ENCODE measurements at regions not wholly inside any gene's neighbourhood (a gene's known extent, or its start where the extent isn't known, plus 50 kb on each side); places are given as distances from the start of the nearest gene placed in this dataset.

DNA sequence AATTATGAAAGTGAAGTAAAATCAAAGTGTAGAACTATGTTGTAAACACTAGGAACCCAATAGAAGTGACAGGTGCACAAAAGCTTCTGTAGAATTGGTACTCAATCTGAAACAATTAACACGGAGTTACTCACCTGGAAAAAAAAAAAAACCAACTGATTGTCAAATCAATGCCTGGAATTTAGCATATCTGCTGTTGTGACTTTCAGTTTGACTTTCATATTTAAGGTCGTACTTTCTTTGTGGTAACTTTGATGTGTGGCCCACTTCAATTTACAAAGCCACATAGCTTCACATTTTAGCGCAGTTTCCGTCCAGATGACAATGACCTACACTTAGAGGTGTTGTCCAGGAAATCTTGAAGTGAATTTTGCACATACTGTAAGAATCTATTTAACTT is 1124.9 kb downstream of the STIM2 start:
- DNase-seq: no peak
- Histone ChIP-seq H3K27ac (replicated peaks) (no peak overlapping the region), H3K36me3 (no peaks in the 10 kb centered on the region), H3K27me3 (ENCODE audit: low read depth) (no peaks in the 10 kb centered on the region), H3K4me3 (no peak overlapping the region), H3K4me1 (no peaks in the 10 kb centered on the region), H3K9me3 (replicated peaks) (no peaks in the 10 kb centered on the region)
- intact Hi-C loops (cut with micrococcal nuclease): no loop called here
- no peak for TF ChIP-seq CTCF (IDR thresholded peaks at IDR 0.05; ENCODE audit: borderline replicate concordance)

GRCh38 chr4:27986476-27986875 is 1125.8 kb downstream of the STIM2 start:
- intact Hi-C loops (cut with micrococcal nuclease): no loop called here
- H3K27ac ChIP-seq (replicated peaks): no peak overlapping the region

GRCh38 chr4:28001698-28002097 is 1141.1 kb downstream of the STIM2 start:
- H3K4me1 ChIP-seq: no peaks in the 10 kb centered on the region
- intact Hi-C loops (cut with micrococcal nuclease): no loop called here

More at GRCh38 chr4:27986476-27986875, 1125.8 kb downstream of the STIM2 start:
- no peak overlapping the region for H3K4me3 ChIP-seq
- DNase-seq: no peak
- no peak for TF ChIP-seq CTCF (IDR thresholded peaks at IDR 0.05; ENCODE audit: borderline replicate concordance)
- no peaks in the 10 kb centered on the region for H3K4me1 ChIP-seq
- H3K27me3 ChIP-seq (ENCODE audit: low read depth): no peaks in the 10 kb centered on the region
- H3K9me3 ChIP-seq (replicated peaks): no peaks in the 10 kb centered on the region
- no peaks in the 10 kb centered on the region for H3K36me3 ChIP-seq

GRCh38 chr4:28004520-28004919 is 1143.9 kb downstream of the STIM2 start:
- no peak for TF ChIP-seq CTCF (IDR thresholded peaks at IDR 0.05; ENCODE audit: borderline replicate concordance)
- H3K36me3 ChIP-seq: no peaks in the 10 kb centered on the region
- intact Hi-C loops (cut with micrococcal nuclease): no loop called here
- no peak overlapping the region for H3K4me3 ChIP-seq
- DNase-seq: no peak
- no peaks in the 10 kb centered on the region for H3K4me1 ChIP-seq
- no peak overlapping the region for H3K27ac ChIP-seq (replicated peaks)
- H3K27me3 ChIP-seq (ENCODE audit: low read depth): no peaks in the 10 kb centered on the region
- no peaks in the 10 kb centered on the region for H3K9me3 ChIP-seq (replicated peaks)

More at GRCh38 chr4:28001698-28002097, 1141.1 kb downstream of the STIM2 start:
- no peaks in the 10 kb centered on the region for H3K9me3 ChIP-seq (replicated peaks)
- TF ChIP-seq CTCF (IDR thresholded peaks at IDR 0.05; ENCODE audit: borderline replicate concordance): no peak
- no peak for DNase-seq
- H3K36me3 ChIP-seq: no peaks in the 10 kb centered on the region
- H3K4me3 ChIP-seq: no peak overlapping the region
- no peak overlapping the region for H3K27ac ChIP-seq (replicated peaks)
- H3K27me3 ChIP-seq (ENCODE audit: low read depth): no peaks in the 10 kb centered on the region

GRCh38 chr4:28006021-28006420 is 1145.4 kb downstream of the STIM2 start:
- no peak for DNase-seq
- no peaks in the 10 kb centered on the region for H3K36me3 ChIP-seq
- intact Hi-C loops (cut with micrococcal nuclease): no loop called here
- TF ChIP-seq CTCF (IDR thresholded peaks at IDR 0.05; ENCODE audit: borderline replicate concordance): no peak
- no peak overlapping the region for H3K27ac ChIP-seq (replicated peaks)
- H3K4me3 ChIP-seq: no peak overlapping the region
- no peaks in the 10 kb centered on the region for H3K9me3 ChIP-seq (replicated peaks)
- H3K27me3 ChIP-seq (ENCODE audit: low read depth): no peaks in the 10 kb centered on the region
- H3K4me1 ChIP-seq: no peaks in the 10 kb centered on the region

DNA sequence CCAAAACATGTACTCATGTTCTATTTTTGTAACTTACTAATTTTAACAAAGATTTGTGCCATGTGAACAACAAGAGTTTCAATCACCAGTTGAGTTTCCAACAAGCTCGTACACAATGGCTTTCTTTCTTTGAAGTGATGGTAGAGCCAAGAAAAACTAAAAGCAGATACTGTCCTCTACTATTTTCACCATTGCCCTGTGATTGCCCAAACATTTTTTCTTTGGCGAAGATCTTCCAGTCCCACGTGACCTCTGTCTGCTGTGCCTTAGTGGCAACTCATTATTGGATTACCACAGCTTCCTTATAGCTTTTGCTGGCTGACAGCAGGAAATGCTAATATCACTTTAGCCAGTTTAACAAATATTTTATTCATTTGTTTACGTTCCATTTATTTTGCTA is 1147.1 kb downstream of the STIM2 start:
- no peaks in the 10 kb centered on the region for H3K36me3 ChIP-seq
- no peaks in the 10 kb centered on the region for H3K4me1 ChIP-seq
- H3K27ac ChIP-seq (replicated peaks): no peak overlapping the region
- no peak overlapping the region for H3K4me3 ChIP-seq
- H3K27me3 ChIP-seq (ENCODE audit: low read depth): no peaks in the 10 kb centered on the region
- TF ChIP-seq CTCF (IDR thresholded peaks at IDR 0.05; ENCODE audit: borderline replicate concordance): no peak
- H3K9me3 ChIP-seq (replicated peaks): no peaks in the 10 kb centered on the region
- intact Hi-C loops (cut with micrococcal nuclease): no loop called here
- DNase-seq: no peak
